ENCODE measurements at regions not wholly inside any gene's neighbourhood (a gene's known extent, or its start where the extent isn't known, plus 50 kb on each side); places are given as distances from the start of the nearest gene placed in this dataset.
"Not testable (repeated sequence)": the region's sequence is repeated elsewhere in the genome, so short reads cannot be mapped to it uniquely, and the experiment has no call there.

- DNase-seq, result no peak
Observed at GRCh38 chr6:115796829-115797228, 263.9 kb downstream of the FRK start.

GRCh38 chr6:115796061-115796460, 264.6 kb downstream of the FRK start:
- no peak for DNase-seq

- DNase-seq, result no peak
Observed at GRCh38 chr6:115783402-115784061, 277.2 kb downstream of the FRK start.

- no peak for DNase-seq
Observed at GRCh38 chr6:115782612-115783011, 278.1 kb downstream of the FRK start.

- no peak for DNase-seq
Observed at GRCh38 chr6:115773741-115774140, 286.9 kb downstream of the FRK start.

GRCh38 chr6:115770851-115771250, 289.8 kb downstream of the FRK start:
- no peak for DNase-seq

GRCh38 chr6:115768500-115768899, 292.2 kb downstream of the FRK start:
- DNase-seq, result no peak

- DNase-seq, result no peak
Observed at GRCh38 chr6:115767931-115768330, 292.8 kb downstream of the FRK start.

GRCh38 chr6:115766745-115767462, 293.8 kb downstream of the FRK start:
- DNase-seq, result no peak

- DNase-seq, result no peak
Observed at GRCh38 chr6:115765966-115766365, 294.7 kb downstream of the FRK start.

GRCh38 chr6:115759051-115759450, 301.6 kb downstream of the FRK start:
- no peak for DNase-seq

GRCh38 chr6:115753446-115753845, 307.2 kb downstream of the FRK start:
- no peak for DNase-seq

- DNase-seq, result no peak
Observed at GRCh38 chr6:115750946-115751345, 309.7 kb downstream of the FRK start.

- no peak for DNase-seq
Observed at GRCh38 chr6:115750292-115750691, 310.4 kb downstream of the FRK start.

- DNase-seq, result no peak
Observed at GRCh38 chr6:115747719-115748118, 313.0 kb downstream of the FRK start.

- DNase-seq, result not testable (repeated sequence)
Observed at GRCh38 chr6:115746583-115746982, 314.1 kb downstream of the FRK start.

GRCh38 chr6:115740907-115741306, 319.8 kb downstream of the FRK start:
- DNase-seq, result peak in 2 of 3 experiments; percentile 7 to 61

- no peak for DNase-seq
Observed at GRCh38 chr6:115735610-115736009, 325.1 kb downstream of the FRK start.

- no peak for DNase-seq
Observed at GRCh38 chr6:115733426-115733825, 327.3 kb downstream of the FRK start.

GRCh38 chr6:115729036-115729435, 331.7 kb downstream of the FRK start:
- DNase-seq, result no peak

GRCh38 chr6:115728171-115728570, 332.5 kb downstream of the FRK start:
- no peak for DNase-seq

- DNase-seq, result no peak
Observed at GRCh38 chr6:115721564-115721963, 339.1 kb downstream of the FRK start.

GRCh38 chr6:115720900-115721299, 339.8 kb downstream of the FRK start:
- no peak for DNase-seq

GRCh38 chr6:115717472-115717871, 343.2 kb downstream of the FRK start:
- DNase-seq, result no peak

GRCh38 chr6:115717062-115717461, 343.6 kb downstream of the FRK start:
- no peak for DNase-seq
